PC-3 (cell line): ENCODE measurements at regions not wholly inside any gene's neighbourhood (a gene's known extent, or its start where the extent isn't known, plus 50 kb on each side); places are given as distances from the start of the nearest gene placed in this dataset.

ENCODE experiments used
- ATAC-seq: fragments of 200-7000 bp; cut with Tn5 transposase; 2 replicates; pipeline ENCODE4 v1.9.1; 2020; ENCODE audit warnings: mild to moderate bottlenecking, moderate library complexity
- BruUV-seq: library from RNA; stranded (reverse); fragments of 400-500 nt; replicated peaks from 2 replicates; lab custom pipeline; 2021; lab: Mats Ljungman, UMichigan
- CTCF ChIA-PET: fragments of 300-600 bp; sonication (Branson Sonifier 250); formaldehyde crosslinking; loops from one replicate; lab custom pipeline; 2022; ENCODE audit warnings: antibody characterized with exemption; lab: Charles Lee
- POLR2A ChIA-PET: fragments of 300-600 bp; sonication (Branson Sonifier 250); formaldehyde crosslinking; loops from one replicate; lab custom pipeline; 2022; ENCODE audit warnings: antibody characterized with exemption; ENCODE audit not compliant: unreplicated experiment; lab: Charles Lee
- DNase-seq: peaks from one replicate; pipeline ENCODE4 v3.0.0-alpha.2; 2015
- H2AFZ ChIP-seq: fragments of 300-600 bp; sonication (generic); 2 replicates; pipeline ENCODE4 v1.6.0; 2016; ENCODE audit warnings: antibody characterized with exemption, low read length
- H3F3A ChIP-seq: fragments of 300-600 bp; sonication (generic); one replicate; pipeline ENCODE4 v1.6.0; 2017; ENCODE audit warnings: antibody characterized with exemption, low read length, control low read depth, mild to moderate bottlenecking; ENCODE audit not compliant: unreplicated experiment
- H3K27ac ChIP-seq: fragments of 300-600 bp; sonication (generic); 2 replicates; pipeline ENCODE4 v1.5.1; 2016; ENCODE audit warnings: mild to moderate bottlenecking, low read length
- H3K27me3 ChIP-seq: fragments of 300-600 bp; sonication (generic); 2 replicates; pipeline ENCODE4 v1.6.1; 2016; ENCODE audit warnings: low read length, mixed read lengths
- H3K36me3 ChIP-seq: fragments of 300-600 bp; sonication (generic); 2 replicates; pipeline ENCODE4 v1.6.1; 2016; ENCODE audit warnings: low read depth, mixed run types, low read length, mixed read lengths
- H3K4me1 ChIP-seq: fragments of 300-600 bp; sonication (generic); 2 replicates; pipeline ENCODE4 v1.5.1; 2016; ENCODE audit warnings: low read length; ENCODE audit not compliant: insufficient read depth
- H3K4me2 ChIP-seq: fragments of 300-600 bp; sonication (generic); 2 replicates; pipeline ENCODE4 v1.6.0; 2016; ENCODE audit warnings: low read length
- H3K4me3 ChIP-seq: fragments of 300-600 bp; sonication (generic); 2 replicates; pipeline ENCODE4 v1.5.1; 2016; ENCODE audit warnings: mild to moderate bottlenecking, low read length, mixed read lengths
- H3K79me2 ChIP-seq: fragments of 300-600 bp; sonication (generic); 2 replicates; pipeline ENCODE4 v1.6.1; 2017; ENCODE audit warnings: low read length, mixed read lengths
- H3K9ac ChIP-seq: fragments of 300-600 bp; sonication (generic); 2 replicates; pipeline ENCODE4 v1.6.0; 2016; ENCODE audit warnings: mild to moderate bottlenecking, low read length
- H3K9me2 ChIP-seq: fragments of 300-600 bp; sonication (generic); replicated peaks from 2 replicates; pipeline ENCODE4 v1.6.1; 2016; ENCODE audit warnings: mixed run types, low read length, mixed read lengths
- H3K9me3 ChIP-seq: fragments of 300-600 bp; sonication (generic); 2 replicates; pipeline ENCODE4 v1.6.1; 2016; ENCODE audit warnings: low read length, mixed read lengths
- H4K20me1 ChIP-seq: fragments of 300-600 bp; sonication (generic); 2 replicates; pipeline ENCODE4 v1.6.1; 2016; ENCODE audit warnings: low read length, mixed read lengths
- EZH2 ChIP-seq: fragments of 300-600 bp; sonication (generic); IDR thresholded peaks from one replicate; pipeline ENCODE4 v1.6.1; 2017; ENCODE audit warnings: antibody characterized with exemption, mild to moderate bottlenecking, low read length; ENCODE audit not compliant: unreplicated experiment
- EZH2phosphoT487 ChIP-seq: fragments of 300-600 bp; sonication (generic); IDR thresholded peaks from 2 replicates; pipeline ENCODE4 v1.6.1; 2018; ENCODE audit warnings: mild to moderate bottlenecking, antibody characterized with exemption, low read length, borderline replicate concordance
- intact Hi-C: fragments of 100-400 bp; cut with micrococcal nuclease; formaldehyde crosslinking; loops from 2 replicates; pipeline ENCODE4 v1.9.0; 2023
- TF ChIP-seq, protein P1 (sequence below): fragments of 300-600 bp; sonication (generic); conservative IDR thresholded peaks from 2 replicates; pipeline ENCODE4 v1.5.1; 2017; ENCODE audit warnings: antibody characterized with exemption, low read depth, mild to moderate bottlenecking, low read length

- Histone ChIP-seq H3K4me1 (no peaks in the 10 kb centered on the region), H3K4me2 (no peak overlapping the region), H3K9me3 (no peaks in the 10 kb centered on the region), H3K27ac (no peak overlapping the region), H3K27me3 (no peaks in the 10 kb centered on the region), H3K79me2 (no peaks in the 10 kb centered on the region), H4K20me1 (no peaks in the 10 kb centered on the region), H3K9ac (no peak overlapping the region), H3K36me3 (no peaks in the 10 kb centered on the region), H3K4me3 (no peak overlapping the region), H3K9me2 (no peaks in the 10 kb centered on the region), H3F3A (no peaks in the 10 kb centered on the region), H2AFZ (no peak overlapping the region)
- BruUV-seq = no TSS peak
- intact Hi-C loops = loop anchor here (1.0 kb wide), 1 partner anchor 630 kb away; no protein-coding TSS in a partner anchor
- ATAC-seq (no peak), DNase-seq (no peak)
- POLR2A ChIA-PET = no interaction called here
- TF ChIP-seq EZH2phosphoT487 (no peak), EZH2 (no peak)
- TF ChIP-seq, protein P1, sequence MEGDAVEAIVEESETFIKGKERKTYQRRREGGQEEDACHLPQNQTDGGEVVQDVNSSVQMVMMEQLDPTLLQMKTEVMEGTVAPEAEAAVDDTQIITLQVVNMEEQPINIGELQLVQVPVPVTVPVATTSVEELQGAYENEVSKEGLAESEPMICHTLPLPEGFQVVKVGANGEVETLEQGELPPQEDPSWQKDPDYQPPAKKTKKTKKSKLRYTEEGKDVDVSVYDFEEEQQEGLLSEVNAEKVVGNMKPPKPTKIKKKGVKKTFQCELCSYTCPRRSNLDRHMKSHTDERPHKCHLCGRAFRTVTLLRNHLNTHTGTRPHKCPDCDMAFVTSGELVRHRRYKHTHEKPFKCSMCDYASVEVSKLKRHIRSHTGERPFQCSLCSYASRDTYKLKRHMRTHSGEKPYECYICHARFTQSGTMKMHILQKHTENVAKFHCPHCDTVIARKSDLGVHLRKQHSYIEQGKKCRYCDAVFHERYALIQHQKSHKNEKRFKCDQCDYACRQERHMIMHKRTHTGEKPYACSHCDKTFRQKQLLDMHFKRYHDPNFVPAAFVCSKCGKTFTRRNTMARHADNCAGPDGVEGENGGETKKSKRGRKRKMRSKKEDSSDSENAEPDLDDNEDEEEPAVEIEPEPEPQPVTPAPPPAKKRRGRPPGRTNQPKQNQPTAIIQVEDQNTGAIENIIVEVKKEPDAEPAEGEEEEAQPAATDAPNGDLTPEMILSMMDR = no peak
- CTCF ChIA-PET = no interaction called here
These were observed 1064.9 kb downstream of the NXPH1 start for GRCh38 chr7:9498303-9498702.

- Histone ChIP-seq H2AFZ (no peak overlapping the region), H3K79me2 (no peaks in the 10 kb centered on the region), H3F3A (no peaks in the 10 kb centered on the region), H3K4me2 (no peak overlapping the region), H3K4me1 (no peaks in the 10 kb centered on the region), H3K9me3 (no peaks in the 10 kb centered on the region), H3K36me3 (no peaks in the 10 kb centered on the region), H4K20me1 (no peaks in the 10 kb centered on the region), H3K9me2 (no peaks in the 10 kb centered on the region), H3K9ac (no peak overlapping the region), H3K27ac (no peak overlapping the region), H3K4me3 (no peak overlapping the region), H3K27me3 (no peaks in the 10 kb centered on the region)
- no TSS peak for BruUV-seq
- ChIA-PET CTCF (no interaction called here), POLR2A (no interaction called here)
- intact Hi-C loops = no loop called here
- DNase-seq (no peak), ATAC-seq (no peak)
- TF ChIP-seq, protein P1 = no peak
- no peak for TF ChIP-seq EZH2phosphoT487
- TF ChIP-seq EZH2 = no peak
These were observed 1068.9 kb downstream of the NXPH1 start for GRCh38 chr7:9502269-9502668.

DNA sequence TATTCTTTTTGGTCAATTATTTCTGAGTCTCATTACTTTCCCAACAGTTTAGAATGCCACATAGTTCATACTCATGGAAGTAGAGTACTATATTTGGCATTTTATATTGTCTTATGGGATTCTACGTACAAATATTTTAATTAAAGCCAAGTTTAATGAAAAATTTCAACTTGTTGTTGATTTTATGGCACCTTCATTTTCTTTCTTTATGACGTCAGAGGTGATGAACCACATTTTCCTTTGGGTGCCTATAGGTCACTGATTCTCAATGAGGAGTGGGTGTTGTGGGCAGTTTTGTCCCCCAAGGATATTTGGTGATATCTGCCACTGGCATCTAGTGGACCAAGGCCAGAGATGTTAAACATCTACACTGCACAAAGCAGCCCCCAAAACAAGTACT lies 1071.3 kb downstream of the NXPH1 start:
- H3K27ac ChIP-seq = no peak overlapping the region
- BruUV-seq = no TSS peak
- CTCF ChIA-PET = no interaction called here

More for the DNA sequence above, 1071.3 kb downstream of the NXPH1 start:
- no peak for ATAC-seq
- DNase-seq = no peak
- Histone ChIP-seq H3K4me2 (no peak overlapping the region), H3K36me3 (no peaks in the 10 kb centered on the region), H3K4me1 (no peaks in the 10 kb centered on the region), H2AFZ (no peak overlapping the region), H3K9ac (no peak overlapping the region), H4K20me1 (no peaks in the 10 kb centered on the region), H3K9me2 (no peaks in the 10 kb centered on the region), H3K79me2 (no peaks in the 10 kb centered on the region), H3F3A (no peaks in the 10 kb centered on the region), H3K4me3 (no peak overlapping the region), H3K9me3 (no peaks in the 10 kb centered on the region), H3K27me3 (no peaks in the 10 kb centered on the region)
- POLR2A ChIA-PET = no interaction called here
- intact Hi-C loops = no loop called here
- no peak for TF ChIP-seq EZH2
- no peak for TF ChIP-seq EZH2phosphoT487
- TF ChIP-seq, protein P1 = no peak
